GM23248 (cell line): ENCODE measurements at regions not wholly inside any gene's neighbourhood (a gene's known extent, or its start where the extent isn't known, plus 50 kb on each side); places are given as distances from the start of the nearest gene placed in this dataset.

ENCODE experiments used
- DNase-seq: peaks from one replicate; pipeline ENCODE4 v3.0.0-alpha.2; 2015
- H2AFZ ChIP-seq: fragments of 200-600 bp; sonication (generic); 2 replicates; pipeline ENCODE4 v1.6.1; 2016; ENCODE audit warnings: antibody characterized with exemption
- H3F3A ChIP-seq: fragments of 200-600 bp; sonication (generic); 2 replicates; pipeline ENCODE4 v1.6.1; 2016; ENCODE audit warnings: mild to moderate bottlenecking, antibody characterized with exemption, mixed run types; ENCODE audit not compliant: insufficient read depth
- H3K27ac ChIP-seq: fragments of 200-600 bp; sonication (generic); 2 replicates; pipeline ENCODE4 v1.5.1; 2016; ENCODE audit warnings: mild to moderate bottlenecking
- H3K27me3 ChIP-seq: fragments of 200-600 bp; sonication (generic); replicated peaks from 2 replicates; pipeline ENCODE4 v1.6.1; 2016; ENCODE audit warnings: mild to moderate bottlenecking; ENCODE audit not compliant: insufficient read depth
- H3K36me3 ChIP-seq: fragments of 200-600 bp; sonication (generic); 2 replicates; pipeline ENCODE4 v1.6.1; 2016; ENCODE audit warnings: low read depth, mild to moderate bottlenecking
- H3K4me1 ChIP-seq: fragments of 200-600 bp; sonication (generic); 2 replicates; pipeline ENCODE4 v1.6.1; 2016; ENCODE audit warnings: mild to moderate bottlenecking; ENCODE audit not compliant: insufficient read depth
- H3K4me2 ChIP-seq: fragments of 200-600 bp; sonication (generic); one replicate; pipeline ENCODE4 v1.6.1; 2016; ENCODE audit warnings: mild to moderate bottlenecking; ENCODE audit not compliant: unreplicated experiment
- H3K4me3 ChIP-seq: fragments of 200-600 bp; sonication (generic); 2 replicates; pipeline ENCODE4 v1.5.1; 2016; ENCODE audit warnings: mild to moderate bottlenecking
- H3K79me2 ChIP-seq: fragments of 200-600 bp; sonication (generic); 2 replicates; pipeline ENCODE4 v1.6.1; 2016; ENCODE audit warnings: mild to moderate bottlenecking; ENCODE audit not compliant: insufficient read depth
- H3K9ac ChIP-seq: fragments of 200-600 bp; sonication (generic); 2 replicates; pipeline ENCODE4 v1.6.1; 2016; ENCODE audit warnings: mild to moderate bottlenecking
- H3K9me2 ChIP-seq: fragments of 200-600 bp; sonication (generic); 2 replicates; pipeline ENCODE4 v1.6.1; 2016; ENCODE audit warnings: mixed run types, mild to moderate bottlenecking, moderate library complexity; ENCODE audit not compliant: insufficient read depth
- H3K9me3 ChIP-seq: fragments of 200-600 bp; sonication (generic); one replicate; pipeline ENCODE4 v1.6.1; 2017; ENCODE audit warnings: low read depth
- H4K20me1 ChIP-seq: fragments of 200-600 bp; sonication (generic); 2 replicates; pipeline ENCODE4 v1.6.0; 2016; ENCODE audit not compliant: insufficient read depth
- EZH2 ChIP-seq: fragments of 200-600 bp; sonication (generic); IDR thresholded peaks from 2 replicates; pipeline ENCODE4 v1.6.1; 2018; ENCODE audit warnings: antibody characterized with exemption, mild to moderate bottlenecking; ENCODE audit not compliant: insufficient read depth, poor library complexity, severe bottlenecking
- EZH2phosphoT487 ChIP-seq: fragments of 200-600 bp; sonication (generic); IDR thresholded peaks from 2 replicates; pipeline ENCODE4 v1.6.1; 2018; ENCODE audit warnings: antibody characterized with exemption, moderate library complexity, mild to moderate bottlenecking, low read depth; ENCODE audit not compliant: insufficient read depth
- WGBS, 2 experiments: methylation state at CpG; one replicate each; pipeline ENCODE4 v1.1.6; 2015 to 2017; ENCODE audit warnings: low lambda C conversion rate in 2 of 2, low coverage in 1 of 2; ENCODE audit errors: missing lambda C conversion rate in 2 of 2; 5-methylcytosine and 5-hydroxymethylcytosine counted together
- in situ Hi-C: fragments of 300-500 bp; cut with MboI; formaldehyde crosslinking; loops from 2 replicates; pipeline ENCODE4 v1.15.0; 2020

- H3F3A ChIP-seq = no peaks in the 10 kb centered on the region
Measured at GRCh38 chr9:82808478-82808877, 254.5 kb downstream of the RASEF start.

GRCh38 chr9:82810915-82811314, 252.0 kb downstream of the RASEF start:
- TF ChIP-seq EZH2 (no peak), EZH2phosphoT487 (no peak)
- Histone ChIP-seq H3K36me3 (no peaks in the 10 kb centered on the region), H3K9me3 (no peaks in the 10 kb centered on the region), H3K4me3 (no peak overlapping the region), H3K9me2 (no peaks in the 10 kb centered on the region), H3K4me1 (no peaks in the 10 kb centered on the region), H4K20me1 (no peaks in the 10 kb centered on the region), H2AFZ (no peak overlapping the region), H3F3A (no peaks in the 10 kb centered on the region), H3K4me2 (no peak overlapping the region), H3K79me2 (no peaks in the 10 kb centered on the region), H3K27ac (no peak overlapping the region), H3K27me3 (no peaks in the 10 kb centered on the region), H3K9ac (no peak overlapping the region)
- in situ Hi-C loops = no loop called here
- peak; percentile 5 for DNase-seq
- 36 to 40% methylated on average over 1 of the region's 1 CpG for WGBS, 2 experiments

More at GRCh38 chr9:82808478-82808877, 254.5 kb downstream of the RASEF start:
- Histone ChIP-seq H3K27ac (no peak overlapping the region), H3K36me3 (no peaks in the 10 kb centered on the region), H2AFZ (no peak overlapping the region), H3K9ac (no peak overlapping the region), H4K20me1 (no peaks in the 10 kb centered on the region), H3K27me3 (no peaks in the 10 kb centered on the region), H3K79me2 (no peaks in the 10 kb centered on the region), H3K4me3 (no peak overlapping the region), H3K4me2 (no peak overlapping the region), H3K9me2 (no peaks in the 10 kb centered on the region), H3K4me1 (no peaks in the 10 kb centered on the region), H3K9me3 (no peaks in the 10 kb centered on the region)
- DNase-seq = no peak
- WGBS, 2 experiments = 38 to 75% methylated on average over 2 of the region's 2 CpGs
- TF ChIP-seq EZH2phosphoT487 = no peak
- TF ChIP-seq EZH2 = no peak
- in situ Hi-C loops = no loop called here

- Histone ChIP-seq H3K36me3 (no peaks in the 10 kb centered on the region), H3F3A (no peaks in the 10 kb centered on the region), H4K20me1 (no peaks in the 10 kb centered on the region), H2AFZ (no peak overlapping the region), H3K4me1 (no peaks in the 10 kb centered on the region), H3K4me3 (no peak overlapping the region), H3K9me2 (no peaks in the 10 kb centered on the region), H3K9ac (no peak overlapping the region), H3K27ac (no peak overlapping the region), H3K4me2 (no peak overlapping the region), H3K9me3 (no peaks in the 10 kb centered on the region), H3K27me3 (no peaks in the 10 kb centered on the region), H3K79me2 (no peaks in the 10 kb centered on the region)
- WGBS, 2 experiments = 33 to 35% methylated on average over 2 of the region's 2 CpGs
- TF ChIP-seq EZH2 (no peak), EZH2phosphoT487 (no peak)
- in situ Hi-C loops = no loop called here
- DNase-seq = no peak
Measured at GRCh38 chr9:82819260-82819659, 243.7 kb downstream of the RASEF start.

- Histone ChIP-seq H3K9ac (no peak overlapping the region), H4K20me1 (no peaks in the 10 kb centered on the region), H2AFZ (no peak overlapping the region), H3K27ac (no peak overlapping the region), H3F3A (no peaks in the 10 kb centered on the region), H3K4me2 (no peak overlapping the region), H3K27me3 (no peaks in the 10 kb centered on the region), H3K4me3 (no peak overlapping the region), H3K36me3 (no peaks in the 10 kb centered on the region), H3K9me2 (no peaks in the 10 kb centered on the region), H3K9me3 (no peaks in the 10 kb centered on the region), H3K4me1 (no peaks in the 10 kb centered on the region), H3K79me2 (no peaks in the 10 kb centered on the region)
- no peak for DNase-seq
- in situ Hi-C loops = no loop called here
- no peak for TF ChIP-seq EZH2phosphoT487
- 0 to 8% methylated on average over 1 of the region's 1 CpG for WGBS, 2 experiments
Measured at GRCh38 chr9:82820186-82820585, 242.8 kb downstream of the RASEF start.

- Histone ChIP-seq H3K4me3 (no peak overlapping the region), H4K20me1 (no peaks in the 10 kb centered on the region), H3K27me3 (no peaks in the 10 kb centered on the region), H3K36me3 (no peaks in the 10 kb centered on the region), H2AFZ (no peak overlapping the region), H3K9me3 (no peaks in the 10 kb centered on the region), H3K27ac (no peak overlapping the region), H3K4me2 (no peak overlapping the region), H3K9ac (no peak overlapping the region), H3F3A (no peaks in the 10 kb centered on the region), H3K4me1 (no peaks in the 10 kb centered on the region), H3K9me2 (no peaks in the 10 kb centered on the region), H3K79me2 (no peaks in the 10 kb centered on the region)
- DNase-seq = no peak
- in situ Hi-C loops = no loop called here
- TF ChIP-seq EZH2phosphoT487 (no peak), EZH2 (no peak)
- WGBS, 2 experiments = 12 to 16% methylated on average over 4 of the region's 4 CpGs
Measured at GRCh38 chr9:82829818-82830217, 233.1 kb downstream of the RASEF start.
